Gastrocnemius medialis (tissue), 4 donors: ENCODE measurements at regions not wholly inside any gene's neighbourhood (a gene's known extent, or its start where the extent isn't known, plus 50 kb on each side); places are given as distances from the start of the nearest gene placed in this dataset.

Experiments used
- CTCF ChIP-seq, 5 experiments: fragments of 450-650 bp in 3 of 5; fragments of 200-600 bp in 2 of 5; sonication (generic) in 2 of 5; IDR thresholded peaks in 4 of 5; conservative IDR thresholded peaks in 1 of 5; 1 replicate in 4 of 5; 2 replicates in 1 of 5; pipeline ENCODE4 v1.5.1; 2016 to 2019; ENCODE audit warnings: antibody characterized with exemption in 5 of 5, mild to moderate bottlenecking in 3 of 5, moderate library complexity in 3 of 5
- POLR2A ChIP-seq, 2 donors: fragments of 450-650 bp; IDR thresholded peaks; one replicate each; pipeline ENCODE4 v1.6.1; 2017; ENCODE audit warnings: antibody characterized with exemption in 2 of 2, mild to moderate bottlenecking in 2 of 2, moderate library complexity in 2 of 2

DNA sequence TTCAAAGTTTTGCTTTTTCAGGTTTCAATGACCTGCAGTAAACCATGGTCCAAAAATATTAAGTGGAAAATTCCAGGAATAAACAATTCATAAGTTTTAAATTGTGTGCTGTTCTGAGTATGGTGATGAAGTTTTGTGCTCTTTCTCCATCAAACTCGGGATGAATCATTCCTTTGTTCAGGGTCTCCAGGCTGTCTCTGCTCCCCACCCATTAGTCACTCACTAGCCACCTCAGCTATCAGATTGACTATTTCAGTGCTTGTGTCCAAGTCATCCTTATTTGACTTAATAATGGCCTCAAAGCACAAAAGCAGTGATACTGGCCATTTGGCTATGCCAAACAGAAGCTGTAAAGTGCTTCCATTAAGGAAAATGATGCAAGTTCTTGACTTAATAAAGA, 1140.4 kb downstream of the EFNB2 start:
- TF ChIP-seq POLR2A (IDR thresholded peaks at IDR 0.05) (no peak), CTCF (IDR thresholded peaks at IDR 0.05 in 4 of 5, conservative IDR thresholded peaks at IDR 0.05 in 1 of 5) (no peak)
